ENCODE measurements at regions not wholly inside any gene's neighbourhood (a gene's known extent, or its start where the extent isn't known, plus 50 kb on each side); places are given as distances from the start of the nearest gene placed in this dataset.

DNA sequence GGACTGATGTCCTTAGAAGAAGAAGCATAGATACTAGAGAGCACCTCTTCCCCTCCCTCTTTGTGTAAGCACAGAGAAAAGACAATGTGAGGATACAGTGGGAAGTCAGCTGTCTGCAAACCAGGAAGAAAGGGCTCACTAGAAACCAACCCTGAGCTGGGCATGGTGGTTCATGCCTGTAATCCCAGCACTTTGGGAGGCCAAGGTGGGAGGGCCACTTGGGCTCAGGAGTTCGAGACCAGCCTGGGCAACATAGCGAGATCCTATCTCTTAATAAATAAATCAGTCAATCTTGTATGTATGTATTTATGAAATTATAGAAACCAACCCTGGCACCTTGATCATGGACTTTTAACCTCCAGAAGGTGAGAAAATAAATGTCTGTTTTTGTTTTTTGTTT, 118.3 kb downstream of the NPIPB5 start:
- H4K20me1 ChIP-seq (ENCODE audit: insufficient read depth, low read length), result no peaks in the 10 kb centered on the region
- H3K9me2 ChIP-seq (ENCODE audit: insufficient read depth, low read length), result no peaks in the 10 kb centered on the region
- H3K9me3 ChIP-seq (ENCODE audit: low read length), result no peaks in the 10 kb centered on the region
- no peak overlapping the region for H3K27ac ChIP-seq (ENCODE audit: low read depth, low read length, poor library complexity, severe bottlenecking)
- H3K4me1 ChIP-seq (ENCODE audit: insufficient read depth, low read length, poor library complexity, severe bottlenecking), result no peaks in the 10 kb centered on the region
- no TSS peak for BruUV-seq (replicated peaks)
- POLR2A ChIA-PET, result interaction anchor here (0.7 kb wide), 1 partner anchor 47 kb away, joined by 3 read pairs; no protein-coding TSS in a partner anchor
- TF ChIP-seq, protein P1, sequence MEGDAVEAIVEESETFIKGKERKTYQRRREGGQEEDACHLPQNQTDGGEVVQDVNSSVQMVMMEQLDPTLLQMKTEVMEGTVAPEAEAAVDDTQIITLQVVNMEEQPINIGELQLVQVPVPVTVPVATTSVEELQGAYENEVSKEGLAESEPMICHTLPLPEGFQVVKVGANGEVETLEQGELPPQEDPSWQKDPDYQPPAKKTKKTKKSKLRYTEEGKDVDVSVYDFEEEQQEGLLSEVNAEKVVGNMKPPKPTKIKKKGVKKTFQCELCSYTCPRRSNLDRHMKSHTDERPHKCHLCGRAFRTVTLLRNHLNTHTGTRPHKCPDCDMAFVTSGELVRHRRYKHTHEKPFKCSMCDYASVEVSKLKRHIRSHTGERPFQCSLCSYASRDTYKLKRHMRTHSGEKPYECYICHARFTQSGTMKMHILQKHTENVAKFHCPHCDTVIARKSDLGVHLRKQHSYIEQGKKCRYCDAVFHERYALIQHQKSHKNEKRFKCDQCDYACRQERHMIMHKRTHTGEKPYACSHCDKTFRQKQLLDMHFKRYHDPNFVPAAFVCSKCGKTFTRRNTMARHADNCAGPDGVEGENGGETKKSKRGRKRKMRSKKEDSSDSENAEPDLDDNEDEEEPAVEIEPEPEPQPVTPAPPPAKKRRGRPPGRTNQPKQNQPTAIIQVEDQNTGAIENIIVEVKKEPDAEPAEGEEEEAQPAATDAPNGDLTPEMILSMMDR (conservative IDR thresholded peaks at IDR 0.05; ENCODE audit: low read length), result no peak
- TF ChIP-seq EZH2phosphoT487 (IDR thresholded peaks at IDR 0.05; ENCODE audit: borderline replicate concordance, low read depth, low read length), result no peak
- H3K4me3 ChIP-seq (ENCODE audit: low read depth, low read length, poor library complexity, severe bottlenecking), result no peak overlapping the region
- no peak overlapping the region for H2AFZ ChIP-seq (ENCODE audit: low read length)
- DNase-seq (ENCODE audit: low spot score), result no peak
- CTCF ChIA-PET (ENCODE audit: unreplicated experiment), result no interaction called here
- intact Hi-C loops (cut with micrococcal nuclease; ENCODE audit: unreplicated experiment), result no loop called here
- H3K36me3 ChIP-seq (ENCODE audit: insufficient read depth, low read length), result no peaks in the 10 kb centered on the region
- H3K4me2 ChIP-seq (ENCODE audit: low read length), result no peak overlapping the region
- no peaks in the 10 kb centered on the region for H3K79me2 ChIP-seq (ENCODE audit: insufficient read depth, low read depth, low read length)

DNA sequence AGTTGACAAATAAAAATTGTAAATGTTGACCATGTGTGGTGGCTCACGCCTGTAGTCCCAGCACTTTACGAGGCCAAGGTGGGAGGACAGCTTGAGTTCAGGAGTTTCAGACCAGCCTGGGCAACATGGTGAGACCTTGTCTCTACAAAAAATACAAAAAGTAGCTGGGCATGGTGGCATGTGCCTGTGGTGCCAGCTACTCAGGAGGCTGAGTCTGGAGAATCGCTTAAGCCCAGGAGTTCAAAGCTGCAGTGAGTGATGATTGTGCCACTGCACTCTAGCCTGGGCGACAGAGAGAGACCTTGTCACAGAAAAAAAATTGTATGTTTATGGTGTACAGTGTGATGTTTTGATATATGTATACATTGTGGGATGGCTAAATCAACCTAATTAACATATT, 119.6 kb downstream of the NPIPB5 start:
- ChIA-PET CTCF (ENCODE audit: unreplicated experiment) (no interaction called here), POLR2A (interaction anchor here (0.6 to 0.7 kb wide), 3 partner anchors 238 to 1896 kb away, joined by 3 to 4 read pairs (median 3); no protein-coding TSS in a partner anchor)
- H3K9me3 ChIP-seq (ENCODE audit: low read length), result no peaks in the 10 kb centered on the region
- no peaks in the 10 kb centered on the region for H3K36me3 ChIP-seq (ENCODE audit: insufficient read depth, low read length)
- intact Hi-C loops (cut with micrococcal nuclease; ENCODE audit: unreplicated experiment), result no loop called here
- TF ChIP-seq EZH2phosphoT487 (IDR thresholded peaks at IDR 0.05; ENCODE audit: borderline replicate concordance, low read depth, low read length), result no peak
- TF ChIP-seq, protein P1 (conservative IDR thresholded peaks at IDR 0.05; ENCODE audit: low read length), result no peak
- no peaks in the 10 kb centered on the region for H4K20me1 ChIP-seq (ENCODE audit: insufficient read depth, low read length)
- H3K4me3 ChIP-seq (ENCODE audit: low read depth, low read length, poor library complexity, severe bottlenecking), result no peak overlapping the region
- no peaks in the 10 kb centered on the region for H3K9me2 ChIP-seq (ENCODE audit: insufficient read depth, low read length)
- no peak overlapping the region for H2AFZ ChIP-seq (ENCODE audit: low read length)
- H3K79me2 ChIP-seq (ENCODE audit: insufficient read depth, low read depth, low read length), result no peaks in the 10 kb centered on the region
- H3K4me1 ChIP-seq (ENCODE audit: insufficient read depth, low read length, poor library complexity, severe bottlenecking), result no peaks in the 10 kb centered on the region
- H3K4me2 ChIP-seq (ENCODE audit: low read length), result no peak overlapping the region
- no peak for DNase-seq (ENCODE audit: low spot score)
- no peak overlapping the region for H3K27ac ChIP-seq (ENCODE audit: low read depth, low read length, poor library complexity, severe bottlenecking)
- BruUV-seq (replicated peaks), result no TSS peak

DNA sequence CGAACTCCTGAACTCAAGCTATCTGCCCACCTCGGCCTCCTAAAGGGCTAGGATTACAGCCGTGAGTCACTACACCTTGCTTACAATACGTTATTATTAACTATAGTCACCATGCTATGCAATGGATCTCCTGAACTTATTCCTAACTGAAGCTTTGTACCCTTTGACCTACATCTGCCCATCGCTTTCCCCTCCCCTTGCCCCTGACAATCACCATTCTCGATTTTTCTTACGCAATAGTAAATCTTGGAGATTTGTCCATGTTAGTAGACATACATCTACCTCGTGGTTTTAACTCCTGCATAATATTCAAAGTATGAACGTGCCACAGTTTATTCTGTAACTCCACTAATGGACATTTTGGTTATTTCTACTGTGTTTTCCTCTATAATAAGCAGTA, 120.6 kb downstream of the NPIPB5 start:
- no peaks in the 10 kb centered on the region for H3K4me1 ChIP-seq (ENCODE audit: insufficient read depth, low read length, poor library complexity, severe bottlenecking)
- no peak overlapping the region for H3K4me3 ChIP-seq (ENCODE audit: low read depth, low read length, poor library complexity, severe bottlenecking)
- no peak overlapping the region for H2AFZ ChIP-seq (ENCODE audit: low read length)
- TF ChIP-seq, protein P1 (conservative IDR thresholded peaks at IDR 0.05; ENCODE audit: low read length), result no peak
- TF ChIP-seq EZH2phosphoT487 (IDR thresholded peaks at IDR 0.05; ENCODE audit: borderline replicate concordance, low read depth, low read length), result no peak
- H3K79me2 ChIP-seq (ENCODE audit: insufficient read depth, low read depth, low read length), result no peaks in the 10 kb centered on the region
- intact Hi-C loops (cut with micrococcal nuclease; ENCODE audit: unreplicated experiment), result no loop called here
- no peak overlapping the region for H3K27ac ChIP-seq (ENCODE audit: low read depth, low read length, poor library complexity, severe bottlenecking)
- no peaks in the 10 kb centered on the region for H4K20me1 ChIP-seq (ENCODE audit: insufficient read depth, low read length)
- no peaks in the 10 kb centered on the region for H3K9me3 ChIP-seq (ENCODE audit: low read length)
- H3K36me3 ChIP-seq (ENCODE audit: insufficient read depth, low read length), result no peaks in the 10 kb centered on the region
- no peak overlapping the region for H3K4me2 ChIP-seq (ENCODE audit: low read length)
- DNase-seq (ENCODE audit: low spot score), result no peak
- H3K9me2 ChIP-seq (ENCODE audit: insufficient read depth, low read length), result no peaks in the 10 kb centered on the region
- CTCF ChIA-PET (ENCODE audit: unreplicated experiment), result no interaction called here
- BruUV-seq (replicated peaks), result no TSS peak
- POLR2A ChIA-PET, result no interaction called here

All from OCI-LY7 (cell line).